AML-193 (cell line): ENCODE measurements at regions not wholly inside any gene's neighbourhood (a gene's known extent, or its start where the extent isn't known, plus 50 kb on each side); places are given as distances from the start of the nearest gene placed in this dataset.
"Not testable (repeated sequence)": the region's sequence is repeated elsewhere in the genome, so short reads cannot be mapped to it uniquely, and the experiment has no call there.

Experiments used
- DNase-seq, 2 experiments: peaks; one replicate each; lab custom pipeline; 2025; lab: John Stamatoyannopoulos, UW

DNA sequence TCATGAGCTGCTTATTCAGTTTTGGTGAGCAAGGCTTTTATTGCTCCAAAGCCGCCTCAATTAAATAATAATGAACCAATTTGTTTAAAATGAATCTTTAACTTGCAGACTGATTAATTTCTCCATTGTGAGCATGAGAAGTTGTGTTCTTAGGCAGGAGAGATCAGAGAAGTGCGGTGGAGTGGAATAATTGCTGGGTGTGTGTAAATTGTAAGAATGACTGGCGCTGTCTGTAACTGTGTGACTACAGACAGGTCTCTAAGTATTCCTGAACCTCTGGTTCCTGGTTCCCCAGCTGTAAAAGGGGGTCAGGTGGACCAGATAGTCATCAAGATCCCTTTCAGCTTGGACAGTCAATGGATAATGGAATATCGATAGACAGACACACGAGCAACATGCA lies 98.0 kb upstream of the EFEMP1 start:
- DNase-seq = no peak

DNA sequence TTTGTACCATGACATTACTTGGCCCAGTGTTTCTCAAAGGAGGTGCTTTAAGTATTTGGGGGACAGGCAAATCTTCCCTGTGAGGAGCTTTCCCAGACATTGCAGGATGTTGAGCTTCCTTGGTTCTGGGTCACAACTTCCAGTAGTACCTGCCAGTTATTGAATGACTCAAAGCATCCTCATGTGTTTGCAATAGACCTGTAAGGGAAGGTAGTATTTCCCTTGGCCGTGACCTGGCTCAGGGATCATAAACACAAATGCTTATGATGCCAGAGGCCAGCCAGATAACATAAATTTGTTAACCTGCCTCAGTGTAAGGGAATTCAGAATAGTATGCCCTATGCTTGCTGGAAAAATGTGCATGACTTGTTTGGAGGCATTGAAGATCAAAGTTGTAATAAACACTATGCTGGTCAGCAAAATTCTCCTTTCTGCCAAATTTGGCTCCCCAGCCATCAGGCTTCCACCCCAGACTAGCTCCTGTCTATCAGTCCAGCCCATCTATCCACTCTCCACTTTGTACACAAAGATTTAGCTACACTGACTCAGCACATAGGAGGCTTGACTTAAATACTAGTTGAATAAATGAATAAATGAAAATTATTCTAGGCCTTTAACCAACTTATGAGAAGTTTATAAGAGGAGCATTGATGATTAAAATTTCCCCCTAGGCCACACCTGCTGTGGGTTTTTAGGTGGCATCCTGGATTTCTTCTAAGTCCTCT lies 102.0 kb upstream of the EFEMP1 start:
- DNase-seq = no peak

GRCh38 chr2:56026828-56027227 lies 103.2 kb upstream of the EFEMP1 start:
- DNase-seq = no peak

- no peak for DNase-seq
These were observed 106.5 kb upstream of the EFEMP1 start for GRCh38 chr2:56030062-56030461.

GRCh38 chr2:56030901-56031300 lies 107.3 kb upstream of the EFEMP1 start:
- no peak for DNase-seq

DNA sequence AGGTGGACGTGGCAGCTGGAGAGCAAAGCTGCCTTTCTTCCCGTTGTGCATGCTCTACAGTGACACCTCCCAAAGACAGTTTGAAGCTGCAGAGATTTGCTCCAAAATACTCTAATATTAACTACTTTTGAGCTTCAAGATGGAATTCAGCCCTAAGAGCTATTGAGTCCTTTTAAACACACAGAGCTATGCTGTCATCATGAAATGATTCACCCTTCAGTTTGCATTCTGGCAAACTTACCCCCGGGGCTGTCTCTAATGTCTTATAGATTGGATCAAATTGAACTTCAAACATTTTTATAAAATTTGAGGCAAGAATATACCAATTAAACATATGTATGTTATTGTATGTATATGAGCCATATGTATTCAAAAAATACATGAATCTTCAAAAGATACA lies 110.7 kb upstream of the EFEMP1 start:
- DNase-seq = no peak

DNA sequence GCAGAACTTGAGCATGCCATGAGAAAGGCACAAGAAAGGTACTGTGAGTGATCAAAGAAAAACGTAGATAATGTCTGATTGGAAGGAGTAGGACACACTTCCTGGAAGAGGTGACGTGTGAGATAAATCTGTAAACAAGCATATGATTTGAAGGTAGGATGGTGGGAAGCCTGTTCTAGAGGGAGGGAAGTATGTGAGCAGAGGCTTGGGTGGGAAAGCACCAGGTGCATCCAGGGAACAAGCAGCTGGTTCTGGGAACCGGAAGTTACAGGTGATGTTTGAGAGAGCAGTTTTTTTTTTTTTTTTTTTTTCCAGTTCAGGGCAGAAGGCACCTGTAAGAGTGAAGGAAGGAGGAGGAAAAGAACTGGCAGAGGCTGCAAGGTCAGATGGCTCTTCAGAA lies 116.6 kb upstream of the EFEMP1 start:
- DNase-seq = no peak

DNA sequence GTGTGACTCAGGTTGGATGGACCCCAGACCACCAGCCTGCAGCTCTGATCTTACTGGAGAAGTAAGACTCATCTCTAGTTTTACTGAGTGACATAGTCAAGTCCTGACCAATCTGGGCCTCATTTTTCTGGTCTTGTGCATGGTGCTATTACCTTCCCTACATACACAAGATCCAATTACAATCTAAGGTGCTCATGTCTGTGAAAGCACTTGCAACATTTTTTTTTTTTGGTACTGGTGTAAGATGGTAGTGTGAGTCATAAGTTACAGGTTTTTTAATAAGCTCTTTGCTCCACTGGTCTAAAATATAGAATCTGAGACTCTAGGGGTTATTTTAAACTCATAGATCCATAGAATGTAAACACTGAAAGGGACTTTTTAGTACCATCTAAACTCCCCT lies 117.3 kb upstream of the EFEMP1 start:
- no peak for DNase-seq

GRCh38 chr2:56047136-56047535 lies 123.6 kb upstream of the EFEMP1 start:
- DNase-seq = no peak

DNA sequence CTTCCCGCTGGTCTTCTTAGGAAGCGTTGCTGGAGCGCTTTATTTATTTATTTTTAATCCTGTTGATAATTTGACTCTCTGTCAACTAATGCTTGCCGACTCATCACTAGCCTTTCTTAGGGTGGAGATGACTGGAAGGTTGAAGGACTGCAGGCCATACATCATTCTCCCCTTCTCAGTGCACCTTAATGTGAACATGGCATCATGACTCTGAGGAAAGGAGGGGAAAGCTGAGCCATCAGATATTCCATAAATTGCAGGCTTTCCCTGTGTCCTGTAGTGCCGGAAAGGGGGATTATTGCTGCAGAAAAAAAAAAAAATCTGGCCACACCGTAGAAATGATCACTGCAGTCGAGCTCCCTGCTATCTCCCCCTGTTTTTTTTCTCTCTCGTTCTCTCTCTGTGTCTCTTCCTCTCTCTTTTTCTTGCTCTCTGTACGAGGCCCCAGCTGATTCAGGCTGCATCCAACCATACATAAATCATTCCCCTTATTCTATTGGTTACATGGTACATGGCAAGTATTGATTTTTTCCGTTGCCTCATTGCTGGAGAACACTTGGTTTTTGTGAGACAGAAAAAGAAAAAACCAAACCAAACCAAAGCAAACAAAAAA lies 125.8 kb upstream of the EFEMP1 start:
- DNase-seq = no peak

- no peak for DNase-seq
These were observed 130.1 kb upstream of the EFEMP1 start for GRCh38 chr2:56053679-56054078.

DNA sequence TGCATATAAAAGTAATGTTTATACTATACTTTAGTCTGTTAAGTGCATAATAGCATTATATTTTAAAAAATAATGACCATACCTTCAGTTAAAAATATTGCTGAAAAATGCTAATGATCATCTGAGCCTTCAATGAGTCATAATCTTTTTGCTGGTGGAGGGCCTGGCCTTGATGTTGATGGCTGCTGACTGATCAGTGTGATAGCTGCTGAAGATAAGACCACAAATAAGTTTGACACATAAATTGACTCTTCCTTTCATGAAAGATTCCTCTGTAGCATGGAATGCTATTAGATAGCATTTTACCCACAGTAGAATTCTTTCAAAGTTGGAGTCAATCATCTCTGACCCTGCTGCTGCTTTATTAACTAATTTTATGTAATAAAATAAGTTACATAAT lies 128.4 kb upstream of the CCDC85A start:
- DNase-seq = no peak

DNA sequence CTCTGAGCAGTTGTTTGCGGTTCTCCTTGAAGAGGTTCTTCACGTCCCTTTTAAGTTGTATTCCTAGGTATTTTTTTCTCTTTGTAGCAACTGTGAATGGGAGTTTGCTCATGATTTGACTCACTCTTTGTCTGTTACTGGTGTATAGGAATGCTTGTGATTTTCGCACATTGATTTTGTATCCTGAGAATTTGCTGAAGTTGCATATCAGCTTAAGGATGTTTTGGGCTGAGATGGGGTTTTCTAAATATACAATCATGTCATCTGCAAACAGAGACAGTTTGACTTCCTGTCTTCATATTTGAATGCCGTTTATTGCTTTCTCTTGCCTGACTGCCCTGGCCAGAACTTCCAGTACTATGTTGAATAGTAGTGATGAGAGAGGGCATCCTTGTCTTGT lies 122.5 kb upstream of the CCDC85A start:
- not testable (repeated sequence) for DNase-seq

GRCh38 chr2:56068746-56069145 lies 115.0 kb upstream of the CCDC85A start:
- no peak for DNase-seq

DNA sequence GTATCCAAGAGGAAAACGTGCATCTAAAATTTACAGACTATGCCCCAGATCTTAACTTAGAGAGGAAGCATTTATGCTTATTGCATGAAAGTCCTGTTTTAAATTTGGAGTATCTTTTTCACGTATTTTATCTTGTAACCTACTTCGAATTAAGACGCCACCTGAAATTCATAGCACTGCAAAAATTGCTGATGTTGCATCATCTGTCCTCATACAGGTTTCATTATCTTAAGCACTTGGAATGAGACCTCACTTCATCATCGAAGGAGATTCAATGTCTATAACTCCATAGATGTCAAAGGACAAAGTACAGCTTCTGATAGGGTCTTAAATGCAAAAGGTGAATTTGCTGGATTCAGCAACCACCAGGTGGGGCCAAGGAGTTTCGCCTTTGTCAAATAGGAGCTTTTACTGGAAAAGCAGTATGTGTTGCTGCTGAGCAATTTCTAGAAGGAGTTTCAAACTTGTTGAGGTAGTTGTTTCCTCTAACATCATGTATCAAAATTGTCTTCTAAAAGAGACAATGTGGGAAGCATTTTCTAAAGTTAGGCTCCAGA lies 106.4 kb upstream of the CCDC85A start:
- DNase-seq = peak in 1 of 2 experiments; percentile 1

DNA sequence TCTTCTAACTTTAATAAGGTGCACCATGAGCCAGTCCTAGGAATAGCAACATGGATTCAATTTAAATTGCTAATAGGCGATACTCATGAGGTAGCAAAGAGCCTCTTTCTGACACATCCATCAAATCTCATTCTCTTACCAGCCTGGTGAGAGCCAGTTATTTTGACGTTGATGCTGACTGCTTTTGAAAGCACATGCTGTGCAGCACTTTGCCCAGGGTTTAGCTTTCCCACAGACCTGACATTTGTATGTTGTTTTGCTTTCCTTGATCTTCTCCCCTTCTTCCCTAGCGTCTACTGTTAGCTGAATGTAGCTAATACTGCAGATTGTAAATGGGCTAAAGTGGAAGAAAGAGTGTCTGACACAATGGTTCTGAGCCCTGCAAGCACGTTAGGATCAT lies 101.1 kb upstream of the CCDC85A start:
- no peak for DNase-seq

DNA sequence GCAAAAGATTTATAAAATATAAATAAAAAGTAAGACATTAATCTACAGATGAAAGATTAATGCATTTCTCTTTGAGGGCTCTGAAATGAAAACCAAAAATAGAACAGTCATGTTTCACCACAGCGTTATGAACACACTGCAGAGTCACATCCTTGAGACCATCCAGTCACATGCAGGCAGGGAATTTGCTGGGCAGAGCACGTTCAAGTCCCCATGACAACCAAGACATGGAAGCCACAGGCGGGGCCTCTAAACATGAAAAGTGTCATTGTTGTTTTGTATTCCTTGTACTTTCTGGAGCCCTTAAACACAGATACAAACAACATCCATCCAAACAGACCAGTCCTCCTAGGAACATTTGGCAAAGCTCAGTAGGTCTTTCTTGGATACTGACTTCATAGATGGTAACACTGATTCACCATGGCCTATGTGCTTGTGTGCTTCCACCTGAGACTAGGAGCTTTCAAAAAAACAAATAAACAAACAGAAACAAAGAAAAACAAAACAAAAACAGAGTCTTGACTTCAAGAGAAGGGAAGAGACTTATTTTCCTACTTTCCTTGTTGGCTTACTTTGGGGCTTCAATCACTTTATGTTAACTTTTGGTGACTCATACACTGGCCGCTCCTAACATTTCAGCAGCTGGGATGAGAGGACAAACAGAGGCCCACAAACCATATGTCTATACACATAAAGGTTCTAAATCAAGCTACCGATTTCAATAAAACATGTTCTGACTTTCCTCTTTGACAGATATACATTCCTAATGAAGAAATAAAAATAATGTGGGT lies 99.5 kb upstream of the CCDC85A start:
- no peak for DNase-seq

DNA sequence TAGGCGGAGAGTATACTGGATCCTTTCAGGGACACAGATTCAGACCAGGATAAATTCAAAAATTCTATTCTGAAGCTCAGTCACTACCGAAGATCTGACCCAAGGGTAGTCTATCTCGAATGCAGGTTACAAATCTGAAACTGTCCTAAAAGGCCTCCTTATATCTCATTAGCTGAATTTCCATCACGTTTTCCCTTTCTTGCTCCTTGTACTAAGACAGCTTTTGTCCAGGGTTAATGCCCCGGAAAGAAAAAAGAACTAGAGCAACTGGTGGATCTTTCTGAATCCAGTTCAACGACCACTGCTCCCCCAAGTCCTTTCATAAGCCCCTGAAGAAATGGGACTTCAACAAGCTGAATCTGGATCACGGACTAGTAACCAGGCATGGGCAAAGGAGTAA lies 97.5 kb upstream of the CCDC85A start:
- DNase-seq = no peak

DNA sequence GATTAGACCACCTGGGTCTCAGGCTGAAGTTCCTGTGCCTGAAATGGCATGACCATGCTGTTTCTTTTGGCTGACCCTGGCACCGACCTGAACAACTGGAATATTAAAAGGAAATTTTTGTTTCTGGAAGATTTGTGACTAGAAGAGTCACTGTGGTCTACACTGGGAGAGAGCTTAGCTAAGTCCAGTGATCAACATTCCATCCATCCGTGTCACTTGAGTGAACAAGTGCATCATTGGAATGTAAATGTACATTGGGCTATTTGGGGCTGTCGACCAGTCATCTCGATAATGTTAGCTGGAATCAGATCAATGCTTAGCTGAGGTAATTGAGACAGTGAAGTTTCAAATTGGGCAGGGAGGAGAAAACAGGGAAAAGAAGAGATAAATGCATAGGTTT lies 95.4 kb upstream of the CCDC85A start:
- no peak for DNase-seq

GRCh38 chr2:56089931-56090330 lies 93.9 kb upstream of the CCDC85A start:
- no peak for DNase-seq

- no peak for DNase-seq
These were observed 83.8 kb upstream of the CCDC85A start for GRCh38 chr2:56099963-56100362.

- DNase-seq = no peak
These were observed 82.9 kb upstream of the CCDC85A start for GRCh38 chr2:56100791-56101312.

GRCh38 chr2:56102098-56102497 lies 81.7 kb upstream of the CCDC85A start:
- DNase-seq = no peak
